GM18505 (cell line): ENCODE measurements at regions not wholly inside any gene's neighbourhood (a gene's known extent, or its start where the extent isn't known, plus 50 kb on each side); places are given as distances from the start of the nearest gene placed in this dataset.
A peak's percentile ranks its signal among the peaks of the same experiment; 100 is the strongest.
"Not testable (repeated sequence)": the region's sequence is repeated elsewhere in the genome, so short reads cannot be mapped to it uniquely, and the experiment has no call there.

ENCODE experiments used
- ATAC-seq: cut with Tn5 transposase; IDR thresholded peaks from one replicate; pipeline ENCODE4 v1.9.1; 2021; ENCODE audit not compliant: unreplicated experiment
- POLR2A ChIP-seq: IDR thresholded peaks from 4 replicates; pipeline ENCODE4 v1.6.1; 2011; ENCODE audit warnings: borderline replicate concordance; ENCODE audit not compliant: insufficient read depth, insufficient read length; ENCODE audit errors: extremely low read depth

GRCh38 chr14:95597784-95598211 is 62.9 kb downstream of the GLRX5 start:
- ATAC-seq: no peak
- no peak for TF ChIP-seq POLR2A

- TF ChIP-seq POLR2A: no peak
- no peak for ATAC-seq
These were observed 66.8 kb downstream of the GLRX5 start for GRCh38 chr14:95601650-95602049.

GRCh38 chr14:95603415-95603814 is 68.6 kb downstream of the GLRX5 start:
- no peak for ATAC-seq
- no peak for TF ChIP-seq POLR2A

- ATAC-seq: no peak
- no peak for TF ChIP-seq POLR2A
These were observed 71.4 kb downstream of the GLRX5 start for GRCh38 chr14:95606266-95606665.

- ATAC-seq: no peak
- TF ChIP-seq POLR2A: no peak
These were observed 73.9 kb downstream of the GLRX5 start for GRCh38 chr14:95608637-95609235.

GRCh38 chr14:95609398-95609990 is 74.6 kb downstream of the GLRX5 start:
- no peak for ATAC-seq
- TF ChIP-seq POLR2A: no peak

GRCh38 chr14:95611293-95611880 is 74.8 kb upstream of the TCL1B start:
- ATAC-seq: no peak
- TF ChIP-seq POLR2A: no peak

GRCh38 chr14:95614349-95614748 is 71.9 kb upstream of the TCL1B start:
- no peak for ATAC-seq
- no peak for TF ChIP-seq POLR2A

GRCh38 chr14:95616745-95617144 is 69.5 kb upstream of the TCL1B start:
- TF ChIP-seq POLR2A: no peak
- no peak for ATAC-seq

GRCh38 chr14:95619785-95620417 is 66.3 kb upstream of the TCL1B start:
- no peak for ATAC-seq
- TF ChIP-seq POLR2A: no peak

GRCh38 chr14:95620659-95621059 is 65.6 kb upstream of the TCL1B start:
- TF ChIP-seq POLR2A: peak; percentile 59
- no peak for ATAC-seq

GRCh38 chr14:95623195-95623594 is 63.0 kb upstream of the TCL1B start:
- no peak for TF ChIP-seq POLR2A
- no peak for ATAC-seq

- ATAC-seq: not testable (repeated sequence)
These were observed 60.5 kb upstream of the TCL1B start for GRCh38 chr14:95625710-95626109.

- TF ChIP-seq POLR2A: no peak
- ATAC-seq: no peak
These were observed 51.2 kb upstream of the TCL1B start for GRCh38 chr14:95635051-95635450.
